HepG2 (cell line): ENCODE measurements at regions not wholly inside any gene's neighbourhood (a gene's known extent, or its start where the extent isn't known, plus 50 kb on each side); places are given as distances from the start of the nearest gene placed in this dataset.

ENCODE experiments used
- ATAC-seq: fragments of 200-7000 bp; cut with Tn5 transposase; 3 replicates; pipeline ENCODE4 v1.9.1; 2020; ENCODE audit warnings: mild to moderate bottlenecking, moderate library complexity
- BruUV-seq: library from RNA; stranded (reverse); fragments of 400-500 nt; replicated peaks from 2 replicates; lab custom pipeline; 2021; lab: Mats Ljungman, UMichigan
- CTCF ChIA-PET: fragments of 300-600 bp; formaldehyde crosslinking; extraction: SDS; loops from one replicate; lab custom pipeline; 2021; ENCODE audit warnings: low total read pairs, inconsistent platforms, low intra/inter-chr PET ratio; lab: Yijun Ruan, JAX
- POLR2A ChIA-PET: fragments of 350-600 bp; sonication (Branson Sonifier 250); formaldehyde crosslinking; loops from one replicate; lab custom pipeline; 2020; ENCODE audit warnings: antibody characterized with exemption, inconsistent platforms; lab: Yijun Ruan, JAX
- DNase-seq: peaks from one replicate; pipeline ENCODE4 v3.0.0-alpha.2; 2015; ENCODE audit warnings: low spot score
- FAIRE-seq: peaks from 3 replicates; lab custom pipeline; 2011; peaks lifted over from hg19 to GRCh38; lab: Jason Lieb, UNC
- H2AFZ ChIP-seq: one replicate; pipeline ENCODE4 v1.6.1; 2011; ENCODE audit warnings: low read length, inconsistent platforms
- H3K27ac ChIP-seq: fragments of 300-600 bp; 3 replicates; pipeline ENCODE4 v1.8.0; 2011; ENCODE audit warnings: mixed run types, mild to moderate bottlenecking, mixed read lengths, low read length, inconsistent platforms; ENCODE audit not compliant: insufficient read depth; ENCODE audit errors: extremely low read length
- H3K27me3 ChIP-seq, 2 experiments: fragments of 200-600 bp in 1 of 2; 2 replicates in 1 of 2; 3 replicates in 1 of 2; pipeline versions ENCODE4 v1.6.0 to v1.8.0; 2011; ENCODE audit warnings: low read length in 2 of 2, mild to moderate bottlenecking in 2 of 2, moderate library complexity in 2 of 2, inconsistent platforms in 1 of 2; ENCODE audit not compliant: insufficient read depth in 2 of 2, control insufficient read depth in 1 of 2
- H3K36me3 ChIP-seq, 2 experiments: fragments of 200-600 bp in 1 of 2; replicated peaks in 1 of 2; 2 replicates in 1 of 2; 3 replicates in 1 of 2; pipeline versions ENCODE4 v1.5.1 to v1.8.0; 2011; ENCODE audit warnings: low read length in 2 of 2, inconsistent platforms in 1 of 2; ENCODE audit not compliant: insufficient read depth in 2 of 2, control insufficient read depth in 1 of 2
- H3K4me1 ChIP-seq: 2 replicates; pipeline ENCODE4 v1.5.1; 2012; ENCODE audit warnings: low read length, inconsistent platforms; ENCODE audit not compliant: insufficient read depth
- H3K4me2 ChIP-seq: 2 replicates; pipeline ENCODE4 v1.6.0; 2011; ENCODE audit warnings: low read depth, low read length, inconsistent platforms
- H3K4me3 ChIP-seq, 3 experiments: fragments of 200-600 bp in 1 of 3; sonication (generic), shearing (Covaris generic) in 1 of 3; replicated peaks in 1 of 3; 2 replicates each; pipeline ENCODE4 v1.5.1; 2011 to 2016; ENCODE audit warnings: low read length in 3 of 3, inconsistent platforms in 2 of 3, low read depth in 2 of 3, mild to moderate bottlenecking in 2 of 3, control low read depth in 1 of 3, mixed read lengths in 1 of 3; ENCODE audit not compliant: insufficient read depth in 1 of 3
- H3K79me2 ChIP-seq: one replicate; pipeline ENCODE4 v1.6.1; 2011; ENCODE audit warnings: low read length, inconsistent platforms; ENCODE audit not compliant: insufficient read depth
- H3K9ac ChIP-seq: 2 replicates; pipeline ENCODE4 v1.6.0; 2011; ENCODE audit warnings: mild to moderate bottlenecking, low read depth, low read length, inconsistent platforms; ENCODE audit not compliant: insufficient read depth
- H3K9me3 ChIP-seq: 2 replicates; pipeline ENCODE4 v1.5.1; 2012; ENCODE audit warnings: mild to moderate bottlenecking, low read length
- H4K20me1 ChIP-seq: 2 replicates; pipeline ENCODE4 v1.6.0; 2011; ENCODE audit warnings: inconsistent platforms, mild to moderate bottlenecking, low read length, moderate library complexity; ENCODE audit not compliant: insufficient read depth
- ETS1 ChIP-seq: sonication (generic); formaldehyde crosslinking; IDR thresholded peaks from 2 replicates; pipeline ENCODE4 v1.4.0; 2020; ENCODE audit warnings: missing genetic modification reagents
- HDAC6 ChIP-seq: fragments of 200-600 bp; sonication (generic); IDR thresholded peaks from 2 replicates; pipeline ENCODE4 v1.7.0; 2017; ENCODE audit warnings: mild to moderate bottlenecking, antibody characterized with exemption, low read length, low read depth
- POGK ChIP-seq: sonication (generic); formaldehyde crosslinking; conservative IDR thresholded peaks from 2 replicates; pipeline ENCODE4 v1.8.0; 2022; ENCODE audit warnings: mild to moderate bottlenecking, moderate library complexity, missing genetic modification reagents
- SRF ChIP-seq: IDR thresholded peaks from 2 replicates; pipeline ENCODE4 v1.6.1; 2011; ENCODE audit warnings: mild to moderate bottlenecking, low read depth, low read length, moderate library complexity
- ZBTB7B ChIP-seq: sonication (generic); formaldehyde crosslinking; IDR thresholded peaks from 2 replicates; pipeline ENCODE4 v1.4.0; 2020; ENCODE audit warnings: missing genetic modification reagents
- ZNF101 ChIP-seq: sonication (generic); formaldehyde crosslinking; IDR thresholded peaks from 2 replicates; pipeline ENCODE4 v1.4.0; 2020; ENCODE audit warnings: mild to moderate bottlenecking, low read depth, missing genetic modification reagents, borderline replicate concordance
- ZNF142 ChIP-seq: sonication (generic); formaldehyde crosslinking; IDR thresholded peaks from 2 replicates; pipeline ENCODE4 v1.4.0; 2020; ENCODE audit warnings: missing genetic modification reagents
- ZNF18 ChIP-seq: sonication (generic); formaldehyde crosslinking; IDR thresholded peaks from 2 replicates; pipeline ENCODE4 v1.8.0; 2022; ENCODE audit warnings: mild to moderate bottlenecking, missing genetic modification reagents; ENCODE audit not compliant: insufficient replicate concordance
- ZNF264 ChIP-seq: sonication (generic); formaldehyde crosslinking; IDR thresholded peaks from 2 replicates; pipeline ENCODE4 v1.4.0; 2020; ENCODE audit warnings: missing genetic modification reagents
- ZNF337 ChIP-seq: sonication (generic); formaldehyde crosslinking; IDR thresholded peaks from 2 replicates; pipeline ENCODE4 v1.5.1; 2020; ENCODE audit warnings: missing genetic modification reagents, low read depth, mild to moderate bottlenecking, borderline replicate concordance
- WGBS: methylation state at CpG from one replicate; pipeline ENCODE4 v1.1.6; 2017; ENCODE audit warnings: low lambda C conversion rate; 5-methylcytosine and 5-hydroxymethylcytosine counted together
- in situ Hi-C: cut with HindIII; loops from 2 replicates; pipeline ENCODE4 v1.10.0; 2017; ENCODE audit warnings: low pct_unique_long_range_greater_than_20kb; ENCODE audit not compliant: extremely low pct_ligation_motif_present
- intact Hi-C: fragments of 100-400 bp; cut with micrococcal nuclease; formaldehyde crosslinking; loops from one replicate; pipeline ENCODE4 v1.10.0; 2022; ENCODE audit not compliant: unreplicated experiment

- ATAC-seq (no peak), DNase-seq (no peak), FAIRE-seq (no peak)
- Histone ChIP-seq H2AFZ (no peak overlapping the region), H3K4me3 (no peak overlapping the region), H3K36me3 (no peaks in the 10 kb centered on the region), H3K79me2 (no peaks in the 10 kb centered on the region), H3K27ac (no peak overlapping the region), H4K20me1 (no peaks in the 10 kb centered on the region), H3K9me3 (peaks cover 20% of the 10 kb centered on the region; the same call in 1 of the 2 replicates), H3K4me1 (no peaks in the 10 kb centered on the region), H3K27me3 (no peaks in the 10 kb centered on the region), H3K4me2 (no peak overlapping the region), H3K9ac (no peak overlapping the region)
- POLR2A ChIA-PET = no interaction called here
- in situ Hi-C loops = no loop called here
- CTCF ChIA-PET = no interaction called here
- no TSS peak for BruUV-seq
- intact Hi-C loops = no loop called here
- WGBS = 6% methylated on average over 8 of the region's 8 CpGs
- no peak for TF ChIP-seq ZNF142 (CRISPR knock-in tag)
- TF ChIP-seq ZNF101 (CRISPR knock-in tag) = no peak
- no peak for TF ChIP-seq ZNF337 (CRISPR knock-in tag)
- TF ChIP-seq ZNF18 (CRISPR knock-in tag) = no peak
- TF ChIP-seq ETS1 = no peak
- TF ChIP-seq SRF = no peak
- no peak for TF ChIP-seq ZBTB7B (CRISPR knock-in tag)
- TF ChIP-seq ZNF264 (CRISPR knock-in tag) = no peak
- TF ChIP-seq POGK (CRISPR knock-in tag) = no peak
- no peak for TF ChIP-seq HDAC6
Observed at GRCh38 chr1:4880626-4881025, 226.2 kb downstream of the AJAP1 start.
